HG03039 (cell line): ENCODE measurements at regions not wholly inside any gene's neighbourhood (a gene's known extent, or its start where the extent isn't known, plus 50 kb on each side); places are given as distances from the start of the nearest gene placed in this dataset.

Experiments used
- ATAC-seq: cut with Tn5 transposase; IDR thresholded peaks from one replicate; pipeline ENCODE4 v1.9.1; 2021; ENCODE audit warnings: mild to moderate bottlenecking, moderate library complexity; ENCODE audit not compliant: unreplicated experiment

GRCh38 chr2:16507655-16508489 is 157.8 kb downstream of the CYRIA start:
- no peak for ATAC-seq

DNA sequence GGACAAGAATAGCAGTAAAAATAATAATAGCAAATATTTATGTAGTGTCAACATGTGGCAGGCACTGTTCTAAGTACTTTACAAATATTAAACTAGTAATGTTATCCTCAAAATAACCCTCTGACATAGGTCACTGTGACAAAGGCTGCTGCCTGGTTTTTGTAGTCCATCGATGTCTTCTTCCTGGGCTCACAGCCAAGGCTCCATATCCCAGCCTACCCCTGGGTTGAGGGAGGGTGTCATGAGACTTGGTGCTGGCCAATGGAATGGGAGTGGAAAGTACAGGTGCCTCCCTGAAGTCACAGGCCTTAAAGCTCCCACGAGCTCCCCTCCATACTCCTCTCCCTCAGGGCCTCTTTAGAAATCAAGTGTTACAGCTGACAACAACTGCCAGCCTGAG is 159.3 kb downstream of the CYRIA start:
- no peak for ATAC-seq

DNA sequence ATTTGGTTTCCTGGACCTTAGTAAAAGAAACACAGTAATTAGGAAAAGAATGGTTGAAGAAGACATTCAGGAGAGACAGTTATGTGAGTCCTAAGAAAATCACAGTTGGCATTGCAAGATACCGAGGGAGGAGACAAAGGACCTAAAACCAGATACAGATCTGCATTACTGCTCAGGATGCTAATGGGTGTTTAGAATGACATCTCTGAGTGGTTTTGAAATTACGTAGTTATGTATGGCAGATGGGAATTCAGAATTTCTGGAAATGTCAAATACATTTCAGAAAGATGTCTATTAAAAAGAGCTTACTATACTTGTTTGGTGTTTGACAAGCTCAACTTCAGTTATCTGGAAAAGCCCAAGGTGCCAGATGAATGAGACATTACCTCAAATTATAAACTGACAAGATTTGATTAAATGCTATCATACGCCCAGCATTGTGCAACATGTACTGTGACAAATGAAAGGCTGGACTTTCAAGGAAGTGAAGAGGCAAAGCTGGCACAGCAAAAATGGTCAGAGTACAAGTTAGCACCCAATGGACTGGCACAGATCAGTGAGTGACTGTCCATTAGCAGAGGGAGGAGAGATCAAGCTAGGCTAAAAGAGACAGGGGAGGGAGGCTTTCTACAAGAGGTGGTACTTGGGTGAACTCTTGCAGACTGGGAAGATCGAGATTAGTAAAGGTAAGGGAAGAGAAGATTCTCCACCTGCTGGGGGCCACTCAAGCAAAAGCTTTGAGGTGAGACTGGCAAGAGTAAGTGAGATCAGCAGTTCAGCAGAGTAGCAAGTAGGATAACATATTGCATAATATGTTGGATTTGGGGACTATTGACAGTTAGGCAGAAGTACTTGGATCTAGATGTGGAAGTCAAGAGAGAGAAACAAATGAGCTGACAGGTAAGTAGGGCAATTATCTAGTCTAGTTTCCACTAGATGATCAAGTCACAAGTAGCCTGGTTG is 168.9 kb downstream of the CYRIA start:
- no peak for ATAC-seq

DNA sequence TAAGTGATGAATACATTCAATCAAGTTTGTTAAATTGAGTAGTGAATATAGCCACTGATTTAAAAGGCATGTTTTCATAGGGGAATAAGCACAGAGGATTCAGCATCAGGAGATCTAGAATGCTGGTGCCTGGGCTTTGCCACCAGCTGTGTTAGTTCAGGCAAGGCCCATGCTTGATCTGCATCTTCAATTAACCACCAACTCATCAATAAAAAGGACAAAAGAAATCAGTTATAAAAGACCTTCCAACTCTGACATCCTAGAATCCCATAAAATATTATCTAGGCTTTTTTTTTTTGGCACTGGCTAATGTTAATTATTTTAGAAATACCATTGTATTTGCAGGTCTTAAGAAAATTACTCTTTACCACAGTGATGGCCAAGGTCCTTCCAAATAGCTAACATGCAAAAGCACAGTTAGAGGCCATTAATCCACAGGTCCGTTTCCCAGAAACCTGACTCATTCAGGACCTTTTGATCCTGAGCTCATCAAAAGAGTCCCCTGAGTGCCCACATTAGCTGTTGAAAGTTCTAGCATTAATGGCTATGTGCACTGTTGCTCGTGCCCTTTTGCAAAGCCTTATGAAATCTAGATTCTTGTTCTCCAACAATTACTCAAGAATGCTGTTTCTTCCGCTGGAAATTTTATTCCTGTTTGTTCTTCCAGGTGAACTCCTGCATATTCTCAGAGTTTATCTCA is 170.0 kb downstream of the CYRIA start:
- ATAC-seq = no peak

GRCh38 chr2:16494836-16495508 is 170.7 kb downstream of the CYRIA start:
- no peak for ATAC-seq

GRCh38 chr2:16493788-16494187 is 171.8 kb downstream of the CYRIA start:
- ATAC-seq = no peak

- no peak for ATAC-seq
Observed at GRCh38 chr2:16487686-16488085, 177.9 kb downstream of the CYRIA start.

DNA sequence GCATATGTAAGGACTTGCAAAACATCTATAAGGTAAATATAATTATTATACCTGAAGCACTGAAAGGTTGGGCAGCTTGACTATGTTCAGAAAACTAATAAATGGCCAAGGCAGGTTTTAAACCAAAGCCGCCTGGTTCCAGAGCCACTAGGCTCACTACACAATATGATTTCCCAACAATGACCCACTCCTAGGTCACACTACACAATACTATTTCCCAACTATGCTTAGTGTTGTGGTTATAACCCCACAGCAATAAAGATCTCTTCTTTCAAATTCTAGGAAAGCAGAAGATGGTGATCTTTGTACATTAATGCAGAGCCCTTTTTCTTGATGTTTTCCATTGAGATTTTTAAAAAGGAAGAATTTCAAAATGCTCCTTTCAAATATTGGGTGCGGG is 180.4 kb downstream of the CYRIA start:
- no peak for ATAC-seq

GRCh38 chr2:16482460-16482859 is 183.2 kb downstream of the CYRIA start:
- ATAC-seq = no peak

GRCh38 chr2:16481351-16481750 is 184.3 kb downstream of the CYRIA start:
- ATAC-seq = no peak

DNA sequence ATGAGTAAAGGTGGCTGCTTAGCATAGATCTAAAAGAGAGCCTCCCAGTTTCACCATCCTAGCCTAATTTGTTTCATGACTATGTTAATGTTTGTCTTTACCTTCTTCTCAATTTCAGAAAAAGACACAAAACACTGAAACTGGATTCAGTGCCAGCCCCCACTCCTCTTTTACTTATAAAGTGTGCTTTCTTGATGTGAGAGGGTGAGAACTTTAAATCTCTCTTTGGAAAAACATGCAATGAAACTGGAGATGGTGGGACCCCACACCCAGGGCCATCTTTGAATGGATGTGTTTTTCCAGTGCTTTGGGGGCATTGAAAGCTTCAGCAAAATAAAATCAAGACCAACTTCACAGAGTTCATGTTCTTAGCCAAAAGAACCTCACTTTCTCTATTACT is 185.9 kb downstream of the CYRIA start:
- ATAC-seq = no peak

DNA sequence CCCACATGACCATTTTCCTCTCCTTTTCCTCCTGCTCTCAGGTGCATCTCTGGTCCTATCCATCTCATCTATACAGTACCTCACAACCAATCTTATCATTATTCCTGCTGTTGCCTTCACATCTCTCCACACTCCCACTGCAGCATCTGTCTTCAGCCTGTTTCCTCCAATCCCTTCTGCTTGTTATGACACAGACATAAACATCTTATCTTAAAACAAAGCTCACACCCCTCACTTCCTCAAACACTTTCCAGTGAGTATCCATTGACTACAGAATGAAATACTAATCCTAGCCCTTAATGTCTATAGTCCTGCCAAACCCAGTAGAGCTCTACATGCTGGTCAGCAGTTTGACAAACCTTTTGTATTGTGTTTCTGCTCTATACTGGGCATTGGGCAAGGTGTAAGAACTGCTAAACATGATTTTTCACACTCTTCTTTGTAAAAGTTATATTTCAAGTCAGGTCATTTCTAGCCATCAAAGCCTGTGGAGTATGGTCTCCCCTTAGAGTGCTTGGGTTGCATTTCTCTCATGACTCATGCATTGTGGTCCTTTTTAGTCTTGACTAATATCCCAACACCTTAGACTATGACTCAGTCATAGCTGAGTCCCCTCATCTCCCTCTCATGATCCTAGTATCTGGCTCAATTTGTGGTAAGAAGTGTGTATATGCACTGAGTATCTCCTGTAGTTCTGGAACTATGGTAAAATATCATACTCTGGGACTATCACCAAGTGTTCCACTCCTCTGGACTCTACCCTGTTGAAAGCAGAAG is 187.0 kb downstream of the CYRIA start:
- ATAC-seq = no peak

- ATAC-seq = no peak
Observed at GRCh38 chr2:16477648-16478047, 188.0 kb downstream of the CYRIA start.

DNA sequence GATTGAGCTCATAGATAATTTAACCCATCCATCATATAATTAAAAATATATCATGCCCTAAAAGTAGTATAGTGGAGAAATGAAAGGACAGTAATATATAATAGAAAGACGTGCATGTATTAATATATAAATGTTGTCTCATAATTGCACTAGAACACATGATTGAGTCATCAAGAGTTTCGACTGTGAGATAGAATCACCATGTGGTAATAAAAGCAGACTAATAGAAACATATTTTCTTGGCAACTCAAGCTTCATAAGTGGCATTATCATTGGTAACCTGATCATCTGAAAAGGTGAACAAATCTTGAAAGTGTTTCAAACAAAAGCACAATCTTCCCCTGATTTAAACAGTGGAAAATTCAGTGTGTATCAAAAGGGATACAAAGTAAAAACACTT is 188.8 kb downstream of the CYRIA start:
- no peak for ATAC-seq

DNA sequence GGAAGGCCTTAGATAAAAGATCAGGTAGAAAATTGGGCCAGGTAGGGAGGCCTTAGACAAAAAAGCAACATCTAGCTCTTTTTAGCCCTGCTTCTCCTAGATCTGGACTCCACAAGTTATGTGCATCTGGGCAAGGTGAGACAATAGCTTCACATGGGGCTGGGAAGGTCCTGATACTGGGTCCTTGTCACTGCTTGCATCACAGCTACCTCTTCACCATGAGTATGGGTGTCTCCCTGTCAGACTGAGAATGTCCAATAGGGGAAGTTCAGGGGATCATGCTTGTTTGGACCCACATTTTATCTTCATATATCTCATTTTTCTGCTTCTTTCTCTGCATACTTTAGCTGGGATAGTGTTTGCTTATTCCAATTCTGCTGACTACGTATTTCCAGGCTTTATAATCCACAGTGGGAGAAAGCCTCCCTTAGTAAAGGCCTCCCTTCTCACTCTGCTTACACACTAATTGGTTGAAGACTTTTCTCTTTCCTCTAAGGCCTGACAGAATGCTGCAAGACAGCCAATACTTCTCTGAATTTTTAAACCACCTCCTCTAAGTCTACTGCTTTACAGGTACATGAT is 189.6 kb downstream of the CYRIA start:
- no peak for ATAC-seq

- no peak for ATAC-seq
Observed at GRCh38 chr2:16475586-16475985, 190.0 kb downstream of the CYRIA start.

DNA sequence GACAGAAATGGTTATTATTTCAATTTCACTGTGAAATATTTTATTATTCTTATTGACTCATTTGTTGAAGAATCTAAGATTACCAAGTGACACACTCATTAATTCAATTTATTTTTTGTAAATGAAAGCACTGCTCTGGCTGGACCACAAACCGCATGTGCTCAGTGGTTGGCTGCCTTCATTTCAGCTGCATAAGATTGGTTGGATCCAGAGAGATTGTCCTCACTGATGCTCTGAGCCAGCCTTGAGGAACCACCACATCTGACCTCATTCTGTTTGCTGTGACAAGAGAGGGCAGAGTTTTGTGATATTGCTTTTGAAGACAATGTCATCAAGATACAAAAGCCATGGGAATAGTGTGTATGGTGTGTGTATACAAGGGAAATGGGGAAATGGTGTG is 192.1 kb downstream of the CYRIA start:
- ATAC-seq = no peak

- ATAC-seq = no peak
Observed at GRCh38 chr2:16470936-16471490, 194.6 kb downstream of the CYRIA start.

DNA sequence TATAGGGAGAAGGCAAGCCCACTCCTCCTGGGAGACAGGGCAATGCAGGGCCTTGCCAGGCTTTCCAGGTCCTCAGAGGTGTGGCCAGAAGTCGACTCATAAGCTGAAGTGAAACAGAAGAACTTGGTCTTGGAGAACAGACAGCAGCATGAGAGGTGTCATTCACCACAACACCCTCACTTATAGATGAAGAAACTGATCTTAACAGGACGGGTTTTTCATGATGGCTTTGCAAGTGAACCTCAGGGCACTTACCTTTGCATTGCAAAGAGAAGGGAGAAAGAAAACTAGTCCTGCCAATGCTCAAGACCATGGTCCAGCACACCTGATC is 198.8 kb downstream of the CYRIA start:
- ATAC-seq = no peak
